ENCODE measurements at regions not wholly inside any gene's neighbourhood (a gene's known extent, or its start where the extent isn't known, plus 50 kb on each side); places are given as distances from the start of the nearest gene placed in this dataset.
A peak's percentile ranks its signal among the peaks of the same experiment; 100 is the strongest.

- Mint-ChIP-seq H3K36me3 (ENCODE audit: insufficient read depth in 1 of 3, low read depth in 3 of 3) (peaks cover 0 to 18% (median 5%) of the 10 kb centered on the region in 3 experiments; a peak in 5 of 7 replicates), H3K27me3 (ENCODE audit: low read depth) (no peaks in the 10 kb centered on the region), H3K27ac (0 out of 7 replicates have a peak overlapping the region, but pooled peaks of 1 of the 3 experiments have one; percentile 30), H3K4me1 (peaks cover 56 to 61% of the 10 kb centered on the region in 2 experiments), H3K9me3 (peaks cover 2 to 10% of the 10 kb centered on the region in 2 experiments), H3K4me3 (no peak overlapping the region)
- Histone ChIP-seq H3K23me2 (ENCODE audit: insufficient read length, low read depth, low read length, poor library complexity, severe bottlenecking) (no peaks in the 10 kb centered on the region), H2BK15ac (ENCODE audit: low read depth, low read length) (no peak overlapping the region), H3K9ac (ENCODE audit: extremely low read depth, insufficient read length, low read length) (no peak overlapping the region), H2AK5ac (ENCODE audit: insufficient read length, low read length) (no peak overlapping the region), H4K5ac (ENCODE audit: insufficient read length, low read depth, low read length) (no peak overlapping the region), H2BK120ac (ENCODE audit: low read depth, low read length, poor library complexity, severe bottlenecking) (no peak overlapping the region), H2BK20ac (ENCODE audit: low read depth, low read length, poor library complexity, severe bottlenecking) (no peak overlapping the region), H3K27me3 (ENCODE audit: insufficient read depth, low read length) (no peaks in the 10 kb centered on the region), H3K79me2 (ENCODE audit: insufficient read depth, low read length) (no peaks in the 10 kb centered on the region), H3K14ac (ENCODE audit: insufficient read depth, low read length) (no peak overlapping the region), H4K8ac (replicated peaks; ENCODE audit: insufficient read length, low read depth, low read length) (no peak overlapping the region), H2AFZ (ENCODE audit: low read length) (no peak overlapping the region), H4K20me1 (ENCODE audit: control insufficient read depth, insufficient read depth, insufficient read length) (no peaks in the 10 kb centered on the region), H3K4me1 (ENCODE audit: insufficient read depth, low read length) (peaks cover 7% of the 10 kb centered on the region; the same call in 1 of the 2 replicates), H3K23ac (ENCODE audit: insufficient read length, low read depth, low read length) (no peak overlapping the region), H2BK12ac (ENCODE audit: insufficient read length, low read depth, low read length) (no peak overlapping the region), H3K18ac (ENCODE audit: insufficient read length, low read depth, low read length) (no peak overlapping the region), H2BK5ac (ENCODE audit: insufficient read length, low read length) (no peak overlapping the region), H3K4me2 (ENCODE audit: insufficient read depth, insufficient read length, low read length) (no peak overlapping the region), H3K79me1 (ENCODE audit: insufficient read depth, low read depth, low read length, poor library complexity, severe bottlenecking) (no peaks in the 10 kb centered on the region), H3K27ac (ENCODE audit: insufficient read length, low read depth, low read length) (no peak overlapping the region), H3K9me3 (ENCODE audit: control insufficient read depth, low read depth, low read length) (no peaks in the 10 kb centered on the region), H3K56ac (ENCODE audit: insufficient read length, low read depth, low read length) (no peak overlapping the region), H3K4ac (ENCODE audit: low read depth, low read length) (no peak overlapping the region), H3T11ph (ENCODE audit: low read length) (no peak overlapping the region), H4K91ac (ENCODE audit: insufficient read length, low read depth, low read length) (no peak overlapping the region)
- no CpG with 5 or more reads among the region's 4 CpGs for WGBS (ENCODE audit: extremely low coverage, insufficient read length, low lambda C conversion rate)
- no peak for DNase-seq
- TF ChIP-seq, protein P1, sequence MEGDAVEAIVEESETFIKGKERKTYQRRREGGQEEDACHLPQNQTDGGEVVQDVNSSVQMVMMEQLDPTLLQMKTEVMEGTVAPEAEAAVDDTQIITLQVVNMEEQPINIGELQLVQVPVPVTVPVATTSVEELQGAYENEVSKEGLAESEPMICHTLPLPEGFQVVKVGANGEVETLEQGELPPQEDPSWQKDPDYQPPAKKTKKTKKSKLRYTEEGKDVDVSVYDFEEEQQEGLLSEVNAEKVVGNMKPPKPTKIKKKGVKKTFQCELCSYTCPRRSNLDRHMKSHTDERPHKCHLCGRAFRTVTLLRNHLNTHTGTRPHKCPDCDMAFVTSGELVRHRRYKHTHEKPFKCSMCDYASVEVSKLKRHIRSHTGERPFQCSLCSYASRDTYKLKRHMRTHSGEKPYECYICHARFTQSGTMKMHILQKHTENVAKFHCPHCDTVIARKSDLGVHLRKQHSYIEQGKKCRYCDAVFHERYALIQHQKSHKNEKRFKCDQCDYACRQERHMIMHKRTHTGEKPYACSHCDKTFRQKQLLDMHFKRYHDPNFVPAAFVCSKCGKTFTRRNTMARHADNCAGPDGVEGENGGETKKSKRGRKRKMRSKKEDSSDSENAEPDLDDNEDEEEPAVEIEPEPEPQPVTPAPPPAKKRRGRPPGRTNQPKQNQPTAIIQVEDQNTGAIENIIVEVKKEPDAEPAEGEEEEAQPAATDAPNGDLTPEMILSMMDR (conservative IDR thresholded peaks at IDR 0.05), result no peak
Measured at GRCh38 chr6:121853686-121854085, 418.2 kb downstream of the GJA1 start.

Measured in H9 (cell line).